Left kidney (tissue), 1 donor: ENCODE measurements at regions not wholly inside any gene's neighbourhood (a gene's known extent, or its start where the extent isn't known, plus 50 kb on each side); places are given as distances from the start of the nearest gene placed in this dataset.

Experiments used
- DNase-seq: peaks from one replicate; pipeline ENCODE4 v3.0.0-alpha.2; 2013

- no peak for DNase-seq
These were observed 149.8 kb upstream of the TLL1 start for GRCh38 chr4:165723051-165723795.

- no peak for DNase-seq
These were observed 148.3 kb upstream of the TLL1 start for GRCh38 chr4:165724786-165725185.

GRCh38 chr4:165725352-165725751 lies 147.7 kb upstream of the TLL1 start:
- DNase-seq, result no peak

GRCh38 chr4:165726831-165727230 lies 146.2 kb upstream of the TLL1 start:
- DNase-seq, result no peak

GRCh38 chr4:165737309-165737972 lies 135.6 kb upstream of the TLL1 start:
- DNase-seq, result no peak

GRCh38 chr4:165738571-165738970 lies 134.5 kb upstream of the TLL1 start:
- DNase-seq, result no peak

- no peak for DNase-seq
These were observed 132.1 kb upstream of the TLL1 start for GRCh38 chr4:165740911-165741310.

- no peak for DNase-seq
These were observed 129.6 kb upstream of the TLL1 start for GRCh38 chr4:165743422-165743821.

- DNase-seq, result no peak
These were observed 128.7 kb upstream of the TLL1 start for GRCh38 chr4:165744370-165744769.

- DNase-seq, result no peak
These were observed 124.7 kb upstream of the TLL1 start for GRCh38 chr4:165748321-165748720.

GRCh38 chr4:165751882-165752281 lies 121.2 kb upstream of the TLL1 start:
- DNase-seq, result no peak

GRCh38 chr4:165754664-165755063 lies 118.4 kb upstream of the TLL1 start:
- no peak for DNase-seq

GRCh38 chr4:165756836-165757235 lies 116.2 kb upstream of the TLL1 start:
- DNase-seq, result no peak

- DNase-seq, result no peak
These were observed 115.6 kb upstream of the TLL1 start for GRCh38 chr4:165757451-165757850.

- DNase-seq, result no peak
These were observed 115.0 kb upstream of the TLL1 start for GRCh38 chr4:165758086-165758485.

- no peak for DNase-seq
These were observed 112.9 kb upstream of the TLL1 start for GRCh38 chr4:165760182-165760581.

GRCh38 chr4:165761963-165762362 lies 111.1 kb upstream of the TLL1 start:
- no peak for DNase-seq

- DNase-seq, result no peak
These were observed 109.4 kb upstream of the TLL1 start for GRCh38 chr4:165763640-165764039.

GRCh38 chr4:165765053-165765452 lies 108.0 kb upstream of the TLL1 start:
- DNase-seq, result no peak

GRCh38 chr4:165766018-165766417 lies 107.0 kb upstream of the TLL1 start:
- DNase-seq, result no peak

GRCh38 chr4:165766976-165767375 lies 106.1 kb upstream of the TLL1 start:
- DNase-seq, result no peak

GRCh38 chr4:165767671-165768070 lies 105.4 kb upstream of the TLL1 start:
- DNase-seq, result no peak

- DNase-seq, result no peak
These were observed 104.8 kb upstream of the TLL1 start for GRCh38 chr4:165768281-165768680.

- DNase-seq, result no peak
These were observed 98.7 kb upstream of the TLL1 start for GRCh38 chr4:165774326-165774725.
